22Rv1 (cell line): ENCODE measurements at regions not wholly inside any gene's neighbourhood (a gene's known extent, or its start where the extent isn't known, plus 50 kb on each side); places are given as distances from the start of the nearest gene placed in this dataset.

Experiments
- H3K27ac ChIP-seq: fragments of 450-650 bp; 2 replicates; pipeline ENCODE4 v1.5.1; 2017
- ZFX ChIP-seq: fragments of 450-650 bp; IDR thresholded peaks from 2 replicates; pipeline ENCODE4 v1.6.1; 2017; ENCODE audit warnings: antibody characterized with exemption, borderline replicate concordance
- TF ChIP-seq, protein P1 (sequence below): fragments of 450-650 bp; IDR thresholded peaks from 2 replicates; pipeline ENCODE4 v1.5.1; 2017; ENCODE audit warnings: mild to moderate bottlenecking

DNA sequence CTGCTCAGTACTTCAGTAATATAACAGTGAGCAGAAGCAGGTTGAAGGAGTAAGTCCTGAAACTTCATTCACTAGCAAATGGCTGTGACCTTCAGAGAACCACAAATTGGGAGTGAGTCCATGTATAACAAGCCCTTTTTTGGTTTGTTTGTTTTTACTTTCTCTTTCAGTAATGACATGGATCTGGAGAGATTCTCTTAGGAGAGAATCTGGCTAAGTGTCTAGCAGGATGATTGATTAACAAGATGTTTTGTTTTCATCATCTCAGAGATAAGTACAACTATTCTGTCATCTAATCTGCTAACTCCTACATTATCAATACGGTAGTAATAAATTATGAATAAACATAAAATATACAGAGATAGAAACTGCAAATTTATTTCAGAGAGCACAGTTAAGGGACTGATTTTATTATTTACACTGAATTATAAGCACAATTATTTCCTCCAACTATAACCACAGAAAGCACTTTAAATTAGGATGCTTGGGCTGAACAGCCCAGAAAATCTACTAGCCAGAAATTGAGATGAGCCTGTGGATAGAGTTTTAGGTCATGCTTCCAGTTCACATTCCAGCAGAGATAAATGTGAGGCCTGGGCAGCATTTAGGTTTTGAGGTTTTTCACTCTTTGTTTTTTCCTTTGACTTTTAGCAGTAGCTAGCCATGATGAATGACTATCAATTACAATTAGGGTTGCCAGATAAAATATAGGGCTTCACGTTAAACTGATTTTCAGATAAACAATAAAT is 429.3 kb upstream of the FAT3 start:
- TF ChIP-seq ZFX = no peak
- TF ChIP-seq, protein P1, sequence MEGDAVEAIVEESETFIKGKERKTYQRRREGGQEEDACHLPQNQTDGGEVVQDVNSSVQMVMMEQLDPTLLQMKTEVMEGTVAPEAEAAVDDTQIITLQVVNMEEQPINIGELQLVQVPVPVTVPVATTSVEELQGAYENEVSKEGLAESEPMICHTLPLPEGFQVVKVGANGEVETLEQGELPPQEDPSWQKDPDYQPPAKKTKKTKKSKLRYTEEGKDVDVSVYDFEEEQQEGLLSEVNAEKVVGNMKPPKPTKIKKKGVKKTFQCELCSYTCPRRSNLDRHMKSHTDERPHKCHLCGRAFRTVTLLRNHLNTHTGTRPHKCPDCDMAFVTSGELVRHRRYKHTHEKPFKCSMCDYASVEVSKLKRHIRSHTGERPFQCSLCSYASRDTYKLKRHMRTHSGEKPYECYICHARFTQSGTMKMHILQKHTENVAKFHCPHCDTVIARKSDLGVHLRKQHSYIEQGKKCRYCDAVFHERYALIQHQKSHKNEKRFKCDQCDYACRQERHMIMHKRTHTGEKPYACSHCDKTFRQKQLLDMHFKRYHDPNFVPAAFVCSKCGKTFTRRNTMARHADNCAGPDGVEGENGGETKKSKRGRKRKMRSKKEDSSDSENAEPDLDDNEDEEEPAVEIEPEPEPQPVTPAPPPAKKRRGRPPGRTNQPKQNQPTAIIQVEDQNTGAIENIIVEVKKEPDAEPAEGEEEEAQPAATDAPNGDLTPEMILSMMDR = no peak
- H3K27ac ChIP-seq = peak overlapping the region; percentile 81

DNA sequence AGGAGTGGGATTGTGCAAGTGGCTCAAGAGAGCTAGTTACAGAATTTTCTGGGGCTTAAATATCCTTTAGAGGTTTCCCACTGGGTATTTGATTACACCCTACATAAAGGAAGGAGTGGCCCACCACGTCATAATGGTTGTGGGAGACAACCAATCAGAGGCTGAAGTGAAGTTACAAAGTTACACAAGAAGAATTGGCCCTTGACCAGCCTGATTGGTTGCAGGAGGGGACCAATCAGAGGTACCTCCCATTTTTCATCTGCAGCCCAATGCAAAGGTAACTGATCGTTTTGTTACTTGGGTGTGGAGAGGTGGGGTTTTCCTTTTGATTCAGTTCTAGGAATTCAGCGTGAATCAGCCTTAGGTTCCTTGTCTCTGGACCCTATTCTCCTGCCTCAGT is 430.5 kb upstream of the FAT3 start:
- peak overlapping the region; percentile 81 for H3K27ac ChIP-seq
- TF ChIP-seq, protein P1 = no peak
- TF ChIP-seq ZFX = no peak

DNA sequence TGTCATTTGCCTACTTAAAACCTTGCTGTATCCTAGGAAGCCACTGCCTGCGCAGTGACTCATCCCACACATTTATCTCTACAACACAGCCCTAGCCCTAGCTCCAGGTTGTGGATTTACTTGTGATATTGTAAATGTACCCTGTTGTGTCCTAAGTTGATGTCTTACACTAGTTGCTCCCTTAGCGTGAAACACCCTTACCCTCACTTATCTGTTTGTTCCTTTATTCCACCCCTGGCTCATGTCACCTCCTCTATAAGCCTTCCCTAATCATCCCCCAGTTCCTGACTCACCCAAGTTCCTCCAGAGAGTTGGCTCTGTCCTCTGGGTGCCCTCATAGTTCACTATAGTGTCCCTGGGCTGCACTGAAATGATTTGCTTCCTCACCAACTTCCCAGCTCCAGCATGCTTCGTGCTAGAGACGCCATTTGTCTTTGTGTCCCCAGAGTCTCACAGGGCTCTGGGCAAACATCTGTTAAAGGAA is 431.8 kb upstream of the FAT3 start:
- H3K27ac ChIP-seq = no peak overlapping the region
- no peak for TF ChIP-seq ZFX
- TF ChIP-seq, protein P1 = no peak

DNA sequence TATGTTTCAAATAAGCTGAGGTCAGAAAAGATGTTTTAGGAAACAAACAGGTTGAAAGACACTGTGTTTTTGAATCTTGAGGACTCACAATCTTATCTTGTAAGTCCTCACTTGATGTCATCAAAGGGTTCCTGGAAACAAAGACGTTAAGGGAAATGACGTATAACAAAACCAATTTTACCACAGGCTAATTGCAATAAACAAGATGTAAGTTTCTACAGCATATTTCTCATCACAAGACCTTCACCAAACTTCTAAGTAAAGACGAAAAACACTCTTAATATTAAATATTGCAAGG is 433.5 kb upstream of the FAT3 start:
- TF ChIP-seq, protein P1 = no peak
- no peak for TF ChIP-seq ZFX
- no peak overlapping the region for H3K27ac ChIP-seq

DNA sequence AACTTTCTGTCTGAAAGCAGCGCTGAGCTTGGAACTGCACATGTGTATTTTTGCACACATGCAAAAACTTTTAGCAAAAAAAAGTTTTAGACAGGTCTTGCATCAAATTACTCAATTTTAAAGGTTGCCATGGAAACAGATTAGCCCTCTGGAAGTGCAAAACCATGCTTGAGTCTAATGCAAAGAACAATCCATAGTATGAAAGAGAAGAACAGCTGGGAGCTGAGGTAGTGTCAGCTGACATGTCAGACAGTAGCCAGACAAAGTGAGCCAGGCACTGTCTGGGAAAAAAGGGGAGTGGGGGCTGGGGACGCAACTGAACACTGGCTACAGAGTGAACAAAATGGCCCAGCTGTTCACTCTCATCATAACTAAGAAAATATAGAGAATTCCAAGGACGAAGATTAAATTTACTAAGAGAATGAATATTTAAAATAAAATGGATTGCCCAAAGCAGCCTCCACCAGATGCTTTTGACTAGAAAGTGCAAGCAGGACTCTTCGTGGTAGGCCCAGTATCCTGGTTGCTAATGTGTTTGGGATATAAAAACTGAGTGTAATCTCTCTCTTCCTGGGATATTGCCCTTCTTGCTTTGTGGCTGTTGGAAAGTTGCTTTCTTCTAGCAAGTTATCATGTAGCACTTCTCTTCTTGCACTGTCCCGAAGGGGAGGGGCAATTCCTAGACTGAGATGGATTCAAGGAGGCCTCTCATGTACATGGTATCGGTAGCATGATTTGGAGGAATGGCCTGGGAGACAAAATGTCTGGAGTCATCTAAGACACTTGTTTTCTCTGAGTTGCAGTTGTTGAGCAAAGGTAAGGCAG is 434.1 kb upstream of the FAT3 start:
- no peak overlapping the region for H3K27ac ChIP-seq
- TF ChIP-seq, protein P1 = no peak
- TF ChIP-seq ZFX = no peak

DNA sequence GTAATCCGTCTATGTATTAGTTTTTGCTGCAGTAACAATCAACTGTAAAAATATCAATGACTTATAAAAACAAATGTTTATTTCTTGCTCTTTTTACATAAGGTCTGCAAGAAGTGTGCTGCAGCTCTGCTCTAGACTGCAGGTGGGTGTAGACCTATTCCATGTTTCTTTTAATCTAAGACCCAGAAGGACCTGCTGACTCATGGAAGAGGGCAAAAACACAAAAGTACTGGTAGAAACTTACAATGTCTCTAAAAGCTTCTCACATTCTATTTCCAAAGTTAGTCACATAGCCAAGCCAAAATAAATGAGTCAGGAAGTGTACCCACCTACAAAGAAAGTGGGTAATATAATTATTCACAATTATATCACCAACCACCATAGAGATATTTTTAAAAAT is 435.9 kb upstream of the FAT3 start:
- TF ChIP-seq ZFX = no peak
- TF ChIP-seq, protein P1 = no peak
- H3K27ac ChIP-seq = no peak overlapping the region

DNA sequence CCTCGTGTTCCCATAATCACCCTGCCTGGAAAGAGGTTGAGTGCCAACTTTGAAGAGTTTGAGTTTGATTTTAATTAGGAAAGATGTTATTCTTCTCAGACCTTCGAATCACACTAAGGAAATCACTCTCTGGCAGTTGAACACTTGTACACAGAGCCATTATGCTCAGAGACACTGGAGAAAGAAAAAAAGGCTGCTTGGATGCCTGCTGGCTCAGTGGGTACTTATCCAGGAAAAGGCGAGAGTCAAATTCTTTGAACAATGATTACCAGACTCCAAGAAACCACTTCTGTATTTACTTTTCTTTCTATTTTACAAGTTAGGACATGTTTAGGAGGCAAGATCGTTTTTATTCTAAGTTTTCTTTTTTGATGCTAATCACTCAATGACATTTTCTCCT is 438.5 kb upstream of the FAT3 start:
- TF ChIP-seq ZFX = no peak
- TF ChIP-seq, protein P1 = no peak
- H3K27ac ChIP-seq = no peak overlapping the region
